Activated CD8-positive, alpha-beta T cell treated with anti-CD3 and anti-CD28 coated beads, Interleukin-2, amount 10 ng/mL, durations not matched to agents 7 days and 5 days (primary cell): ENCODE measurements at regions not wholly inside any gene's neighbourhood (a gene's known extent, or its start where the extent isn't known, plus 50 kb on each side); places are given as distances from the start of the nearest gene placed in this dataset.
"Not testable (repeated sequence)": the region's sequence is repeated elsewhere in the genome, so short reads cannot be mapped to it uniquely, and the experiment has no call there.

Experiments used
- ATAC-seq: fragments of 150-1000 bp; cut with Tn5 transposase; one replicate; pipeline ENCODE4 v1.10.0; 2021; ENCODE audit warnings: moderate library complexity
- CTCF ChIA-PET: fragments of 350-600 bp; sonication (Branson Sonifier 250); formaldehyde crosslinking; loops from one replicate; lab custom pipeline; 2021; ENCODE audit warnings: antibody characterized with exemption; lab: Charles Lee
- POLR2A ChIA-PET: fragments of 350-600 bp; sonication (Branson Sonifier 250); formaldehyde crosslinking; loops from one replicate; lab custom pipeline; 2021; ENCODE audit warnings: antibody characterized with exemption; lab: Charles Lee
- DNase-seq: peaks from one replicate; pipeline ENCODE4 v3.0.0-alpha.2; 2020
- H3K27ac Mint-ChIP-seq: one replicate; pipeline ENCODE4 v1.8.0; 2021; ENCODE audit warnings: mild to moderate bottlenecking, mixed read lengths
- H3K27me3 Mint-ChIP-seq: one replicate; pipeline ENCODE4 v1.8.0; 2021; ENCODE audit warnings: low read depth, mixed read lengths
- H3K36me3 Mint-ChIP-seq: one replicate; pipeline ENCODE4 v1.8.0; 2021; ENCODE audit warnings: low read depth, mixed read lengths
- H3K4me1 Mint-ChIP-seq: one replicate; pipeline ENCODE4 v1.8.0; 2021; ENCODE audit warnings: low read depth, mixed read lengths
- H3K4me3 Mint-ChIP-seq: one replicate; pipeline ENCODE4 v1.8.0; 2021; ENCODE audit warnings: mild to moderate bottlenecking, mixed read lengths
- H3K9me3 Mint-ChIP-seq: one replicate; pipeline ENCODE4 v1.8.0; 2022; ENCODE audit warnings: mixed read lengths; ENCODE audit not compliant: insufficient read depth

DNA sequence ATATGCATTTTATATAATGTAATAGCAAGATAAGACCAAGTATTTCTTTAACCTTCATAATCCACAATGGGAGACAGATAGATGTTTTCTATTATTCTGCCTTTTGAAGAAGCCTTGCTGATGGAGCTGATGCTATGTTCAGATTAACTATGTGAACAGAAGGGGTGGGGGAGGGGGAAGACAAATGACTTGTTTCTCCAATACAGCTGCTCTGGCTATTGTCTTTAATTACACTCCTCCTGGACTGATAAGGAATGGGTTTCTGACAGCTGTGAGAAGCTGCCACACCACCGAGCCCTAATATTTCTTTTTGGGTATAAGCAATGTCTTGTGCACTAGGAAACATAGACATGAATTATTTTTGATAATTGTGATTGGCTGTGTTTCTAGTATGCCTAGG, 62.0 kb downstream of the CAVIN4 start:
- no peak overlapping the region for H3K4me3 Mint-ChIP-seq
- POLR2A ChIA-PET = no interaction called here
- no peaks in the 10 kb centered on the region for H3K4me1 Mint-ChIP-seq
- H3K36me3 Mint-ChIP-seq = no peaks in the 10 kb centered on the region
- H3K9me3 Mint-ChIP-seq = no peaks in the 10 kb centered on the region
- no peak for DNase-seq
- no peak overlapping the region for H3K27ac Mint-ChIP-seq
- peaks cover 4% of the 10 kb centered on the region for H3K27me3 Mint-ChIP-seq
- ATAC-seq = no peak
- CTCF ChIA-PET = interaction anchor here (0.6 kb wide), 1 partner anchor 10 kb away, joined by 3 read pairs; no protein-coding TSS in a partner anchor

DNA sequence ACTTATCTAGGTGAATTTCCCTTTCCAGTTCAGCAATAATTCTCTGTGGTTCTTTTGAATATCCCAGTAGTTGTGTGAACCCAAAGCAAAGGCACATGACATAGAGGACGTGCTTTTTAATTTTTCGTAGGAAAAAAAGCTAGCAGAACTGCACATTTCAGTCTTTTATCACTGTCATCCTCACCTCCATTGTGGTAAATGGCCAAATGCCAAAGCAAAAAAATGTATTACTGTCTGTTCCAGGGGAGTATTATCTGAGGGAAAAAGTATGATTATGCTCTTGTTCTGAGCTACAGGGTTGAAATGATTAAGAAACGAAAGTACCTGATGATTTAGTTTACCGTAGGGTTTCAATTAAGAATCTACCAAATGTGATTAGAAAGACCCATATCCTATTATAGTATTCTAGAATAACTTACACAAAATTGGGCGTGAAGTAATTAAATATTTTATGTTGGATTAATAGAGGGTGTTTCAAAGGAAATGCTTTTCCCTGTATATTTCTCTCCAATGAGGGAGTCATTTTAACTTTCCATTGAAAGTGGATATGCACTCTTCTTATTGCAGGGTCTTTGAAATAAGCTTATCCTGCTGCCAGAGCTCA, 62.7 kb downstream of the CAVIN4 start:
- ChIA-PET CTCF (interaction anchor here (0.6 kb wide), 1 partner anchor 9 kb away, joined by 3 read pairs; no protein-coding TSS in a partner anchor), POLR2A (no interaction called here)
- Mint-ChIP-seq H3K36me3 (no peaks in the 10 kb centered on the region), H3K4me3 (no peak overlapping the region), H3K27me3 (peaks cover 4% of the 10 kb centered on the region), H3K4me1 (no peaks in the 10 kb centered on the region), H3K27ac (no peak overlapping the region), H3K9me3 (no peaks in the 10 kb centered on the region)
- no peak for DNase-seq
- no peak for ATAC-seq

DNA sequence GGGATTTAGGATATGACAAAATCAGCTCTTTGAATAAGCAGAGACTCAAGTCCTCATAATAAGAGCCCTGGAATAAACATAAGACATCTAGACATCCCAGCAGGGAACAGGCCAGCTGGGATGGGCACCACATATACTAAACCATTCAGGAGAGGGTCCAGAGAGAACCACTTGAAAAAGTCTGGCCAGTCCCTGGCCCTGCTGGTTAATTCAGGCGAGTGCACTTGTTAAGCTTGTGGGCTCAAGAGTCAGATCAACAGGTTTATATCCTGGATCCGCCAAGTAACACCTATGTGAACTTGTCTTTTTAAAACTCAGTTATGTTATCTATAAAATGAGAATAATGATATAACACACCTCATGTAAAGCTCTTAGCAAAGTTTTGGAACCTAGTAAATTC, 63.3 kb downstream of the CAVIN4 start:
- no peaks in the 10 kb centered on the region for H3K9me3 Mint-ChIP-seq
- H3K27ac Mint-ChIP-seq = no peak overlapping the region
- H3K4me3 Mint-ChIP-seq = no peak overlapping the region
- DNase-seq (no peak), ATAC-seq (no peak)
- ChIA-PET POLR2A (no interaction called here), CTCF (no interaction called here)
- no peaks in the 10 kb centered on the region for H3K36me3 Mint-ChIP-seq
- H3K4me1 Mint-ChIP-seq = no peaks in the 10 kb centered on the region
- peaks cover 4% of the 10 kb centered on the region for H3K27me3 Mint-ChIP-seq

DNA sequence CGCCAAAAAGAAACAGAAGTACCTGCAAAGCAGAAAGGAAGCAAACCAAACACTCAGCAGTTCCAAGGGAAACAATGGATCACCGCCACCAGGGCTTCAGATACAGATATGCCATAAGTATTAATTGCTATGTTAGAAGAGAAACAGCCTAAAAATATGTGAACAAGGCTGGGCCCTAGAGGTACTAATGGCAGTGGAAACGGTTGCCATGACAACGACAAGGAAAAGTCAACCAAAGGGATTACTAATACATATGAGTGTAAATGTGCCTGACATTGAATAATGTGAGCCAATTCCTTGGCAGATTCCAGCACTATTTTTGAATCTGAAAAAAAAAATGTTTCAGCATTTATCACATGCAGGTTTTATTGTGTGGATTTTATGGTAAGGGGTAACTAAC, 75.0 kb downstream of the CAVIN4 start:
- POLR2A ChIA-PET = no interaction called here
- no peaks in the 10 kb centered on the region for H3K27me3 Mint-ChIP-seq
- no peak overlapping the region for H3K4me3 Mint-ChIP-seq
- no peaks in the 10 kb centered on the region for H3K36me3 Mint-ChIP-seq
- no peaks in the 10 kb centered on the region for H3K4me1 Mint-ChIP-seq
- peaks cover 4% of the 10 kb centered on the region for H3K9me3 Mint-ChIP-seq
- H3K27ac Mint-ChIP-seq = no peak overlapping the region
- ATAC-seq = no peak
- no peak for DNase-seq
- CTCF ChIA-PET = no interaction called here

DNA sequence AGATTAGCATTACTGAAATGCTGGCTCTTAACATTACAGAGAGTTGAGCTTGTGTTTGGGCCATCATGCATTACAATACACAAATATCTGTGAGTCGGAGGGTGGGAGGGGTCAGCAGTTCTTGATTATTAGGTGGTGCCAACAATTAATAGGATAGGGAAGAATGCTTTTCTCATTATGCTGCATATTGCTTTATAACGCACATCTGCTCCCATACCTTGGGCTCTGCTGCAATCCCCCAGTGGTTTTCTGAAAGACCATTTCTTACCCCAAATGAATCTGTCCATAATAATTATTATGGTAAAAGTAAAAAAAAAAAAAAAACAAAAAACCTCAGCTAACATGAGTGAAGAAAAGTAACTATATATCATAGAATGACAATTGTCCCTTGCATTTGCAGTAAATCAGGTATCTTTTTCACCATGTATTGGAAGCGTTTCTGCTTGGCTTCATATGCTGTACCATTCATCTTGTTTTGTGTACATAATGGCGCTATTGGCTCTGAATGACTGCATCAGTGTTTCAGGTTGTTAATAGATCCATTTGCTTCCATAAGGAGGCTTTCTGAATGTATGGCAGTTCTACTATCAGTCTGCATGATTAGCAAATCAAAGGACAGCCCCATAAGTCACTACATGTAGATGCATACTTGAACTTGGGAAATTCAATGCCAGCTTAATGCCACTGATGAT, 75.9 kb downstream of the CAVIN4 start:
- no peak overlapping the region for H3K4me3 Mint-ChIP-seq
- no peak for ATAC-seq
- no peaks in the 10 kb centered on the region for H3K36me3 Mint-ChIP-seq
- POLR2A ChIA-PET = no interaction called here
- no peak overlapping the region for H3K27ac Mint-ChIP-seq
- H3K4me1 Mint-ChIP-seq = no peaks in the 10 kb centered on the region
- DNase-seq = no peak
- H3K9me3 Mint-ChIP-seq = peaks cover 4% of the 10 kb centered on the region
- H3K27me3 Mint-ChIP-seq = no peaks in the 10 kb centered on the region
- CTCF ChIA-PET = no interaction called here

DNA sequence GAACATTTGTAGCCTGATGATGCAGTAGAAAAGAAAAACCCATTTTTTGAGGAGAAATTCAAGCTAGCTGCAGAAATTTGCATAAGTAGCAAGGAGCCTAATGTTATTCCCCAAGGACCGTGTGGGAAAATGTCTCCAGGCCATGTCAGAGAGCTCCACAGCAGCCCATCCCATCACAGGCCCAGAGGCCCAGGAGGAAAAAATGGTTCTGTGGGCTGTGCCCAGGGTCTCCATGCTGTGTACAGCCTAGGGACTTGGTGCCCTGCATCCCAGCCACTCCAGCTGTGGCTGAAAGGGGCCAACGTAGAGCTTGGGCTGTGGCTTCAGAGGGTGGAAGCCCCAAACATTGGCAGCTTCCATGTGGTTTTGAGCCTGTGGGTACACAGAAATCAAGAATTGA, 79.0 kb downstream of the CAVIN4 start:
- H3K4me3 Mint-ChIP-seq, DNase-seq, H3K36me3 Mint-ChIP-seq, H3K27me3 Mint-ChIP-seq, ATAC-seq, H3K27ac Mint-ChIP-seq, CTCF ChIA-PET, POLR2A ChIA-PET, H3K9me3 Mint-ChIP-seq, H3K4me1 Mint-ChIP-seq: not testable (repeated sequence)

DNA sequence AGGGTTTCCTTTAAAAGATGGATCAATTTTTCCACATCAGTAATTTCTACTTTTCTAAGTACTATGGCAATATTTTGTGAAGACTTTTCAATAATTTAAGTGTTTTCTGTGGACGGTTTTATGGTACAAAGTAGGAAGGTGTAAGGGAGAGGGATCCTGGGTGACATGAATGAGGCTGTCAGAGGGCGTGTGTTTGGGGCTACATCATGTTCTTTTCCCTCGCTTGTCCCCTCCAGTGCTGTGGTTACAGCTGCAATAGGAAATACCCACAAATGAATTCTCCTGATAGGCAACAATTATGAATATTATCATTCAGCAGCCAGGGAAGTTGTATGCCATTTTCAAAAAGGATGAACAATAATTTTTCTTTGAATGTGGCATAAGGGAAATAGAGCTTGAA, 83.8 kb downstream of the CAVIN4 start:
- DNase-seq = no peak
- H3K4me1 Mint-ChIP-seq = no peaks in the 10 kb centered on the region
- H3K9me3 Mint-ChIP-seq = no peaks in the 10 kb centered on the region
- H3K4me3 Mint-ChIP-seq = no peak overlapping the region
- no peaks in the 10 kb centered on the region for H3K27me3 Mint-ChIP-seq
- H3K36me3 Mint-ChIP-seq = no peaks in the 10 kb centered on the region
- POLR2A ChIA-PET = no interaction called here
- CTCF ChIA-PET = no interaction called here
- H3K27ac Mint-ChIP-seq = no peak overlapping the region
- ATAC-seq = no peak

DNA sequence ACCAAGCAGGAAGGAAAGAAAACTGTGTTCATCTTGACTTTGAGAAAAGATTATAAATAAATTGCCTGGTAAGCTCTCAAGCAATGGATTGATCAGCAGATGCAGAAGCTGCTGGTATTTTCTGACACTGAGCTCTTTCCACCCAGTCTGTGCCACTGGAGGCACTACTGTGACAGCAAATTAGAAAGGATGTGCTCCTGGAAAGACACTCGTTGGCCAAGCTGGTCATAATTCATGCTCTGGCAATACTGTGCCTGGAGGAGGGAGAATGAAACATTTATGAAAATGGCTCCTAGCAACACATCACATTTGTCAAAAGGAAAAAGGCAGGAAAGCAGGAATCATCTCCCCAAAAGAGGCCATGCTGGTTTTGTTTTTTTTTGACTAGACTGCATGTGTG, 84.2 kb downstream of the CAVIN4 start:
- no peaks in the 10 kb centered on the region for H3K4me1 Mint-ChIP-seq
- H3K36me3 Mint-ChIP-seq = no peaks in the 10 kb centered on the region
- H3K27me3 Mint-ChIP-seq = no peaks in the 10 kb centered on the region
- ATAC-seq = no peak
- H3K9me3 Mint-ChIP-seq = no peaks in the 10 kb centered on the region
- ChIA-PET POLR2A (no interaction called here), CTCF (no interaction called here)
- no peak overlapping the region for H3K4me3 Mint-ChIP-seq
- no peak overlapping the region for H3K27ac Mint-ChIP-seq
- DNase-seq = no peak

DNA sequence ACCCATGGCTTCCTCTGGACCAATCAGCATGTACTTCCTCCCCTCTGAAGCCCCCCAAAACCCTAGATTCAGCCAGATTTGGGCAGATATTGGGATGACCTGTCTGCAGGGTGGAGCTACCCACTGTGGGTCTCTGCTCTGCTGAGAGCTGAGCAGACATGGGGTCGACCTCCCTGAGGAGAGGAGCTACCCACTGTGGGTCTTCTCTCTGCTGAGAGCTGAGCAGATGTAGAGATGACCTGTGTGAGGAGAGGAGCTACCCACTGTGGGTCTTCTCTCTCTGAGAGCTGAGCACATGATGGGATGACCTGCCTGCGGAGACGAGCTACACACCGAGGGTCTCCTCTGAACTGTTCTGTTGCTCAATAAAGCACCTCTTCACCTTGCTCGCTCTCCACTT, 89.6 kb downstream of the CAVIN4 start:
- no peaks in the 10 kb centered on the region for H3K36me3 Mint-ChIP-seq
- no peak overlapping the region for H3K4me3 Mint-ChIP-seq
- peaks cover 6% of the 10 kb centered on the region for H3K27me3 Mint-ChIP-seq
- ATAC-seq = no peak
- CTCF ChIA-PET = no interaction called here
- POLR2A ChIA-PET = no interaction called here
- H3K9me3 Mint-ChIP-seq = no peaks in the 10 kb centered on the region
- no peak overlapping the region for H3K27ac Mint-ChIP-seq
- DNase-seq = no peak
- H3K4me1 Mint-ChIP-seq = no peaks in the 10 kb centered on the region

DNA sequence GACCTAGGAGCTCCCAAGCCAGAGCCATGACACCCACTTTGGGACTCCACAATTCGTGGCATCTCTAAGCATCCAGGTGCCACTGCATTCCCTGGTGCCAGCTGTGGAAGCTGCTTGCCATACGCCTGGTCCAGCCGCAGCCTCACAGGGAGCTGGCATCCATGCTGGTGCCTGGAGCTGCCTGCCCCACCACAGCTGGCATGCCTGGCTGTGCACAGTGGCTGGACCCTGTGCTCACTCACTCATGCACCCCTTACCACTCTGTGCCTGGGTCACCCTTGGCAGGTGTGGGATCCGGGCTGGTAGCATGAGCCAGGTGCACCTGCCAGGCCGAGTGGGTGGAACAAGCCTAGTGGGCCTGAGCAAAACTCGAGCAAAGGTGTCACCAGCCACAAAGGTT, 90.1 kb downstream of the CAVIN4 start:
- CTCF ChIA-PET = no interaction called here
- H3K27ac Mint-ChIP-seq = no peak overlapping the region
- H3K36me3 Mint-ChIP-seq = no peaks in the 10 kb centered on the region
- no peak overlapping the region for H3K4me3 Mint-ChIP-seq
- peaks cover 9% of the 10 kb centered on the region for H3K27me3 Mint-ChIP-seq
- H3K4me1 Mint-ChIP-seq = no peaks in the 10 kb centered on the region
- DNase-seq = no peak
- ATAC-seq = no peak
- POLR2A ChIA-PET = no interaction called here
- H3K9me3 Mint-ChIP-seq = no peaks in the 10 kb centered on the region

DNA sequence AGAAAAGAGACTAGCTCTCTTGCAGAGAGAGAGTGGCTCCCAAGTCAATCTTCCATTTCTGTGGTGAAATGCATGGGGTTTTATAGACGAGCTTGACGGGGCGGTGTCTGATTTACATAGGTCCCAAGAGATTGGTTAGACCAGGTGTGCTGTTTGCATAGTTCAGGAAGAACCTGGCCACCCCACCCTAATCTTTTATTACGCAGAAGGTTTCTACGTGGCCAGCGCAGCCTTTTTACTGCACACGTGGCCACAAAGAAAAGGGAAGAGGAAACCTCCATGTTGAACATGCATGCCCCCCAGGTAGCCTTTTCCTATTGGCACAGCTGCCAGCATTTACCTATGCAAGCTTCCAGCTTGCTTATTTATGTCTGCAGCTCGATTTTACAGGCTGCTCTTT, 92.1 kb downstream of the CAVIN4 start:
- H3K27ac Mint-ChIP-seq = no peak overlapping the region
- H3K9me3 Mint-ChIP-seq = no peaks in the 10 kb centered on the region
- H3K27me3 Mint-ChIP-seq = peaks cover 13% of the 10 kb centered on the region

DNA sequence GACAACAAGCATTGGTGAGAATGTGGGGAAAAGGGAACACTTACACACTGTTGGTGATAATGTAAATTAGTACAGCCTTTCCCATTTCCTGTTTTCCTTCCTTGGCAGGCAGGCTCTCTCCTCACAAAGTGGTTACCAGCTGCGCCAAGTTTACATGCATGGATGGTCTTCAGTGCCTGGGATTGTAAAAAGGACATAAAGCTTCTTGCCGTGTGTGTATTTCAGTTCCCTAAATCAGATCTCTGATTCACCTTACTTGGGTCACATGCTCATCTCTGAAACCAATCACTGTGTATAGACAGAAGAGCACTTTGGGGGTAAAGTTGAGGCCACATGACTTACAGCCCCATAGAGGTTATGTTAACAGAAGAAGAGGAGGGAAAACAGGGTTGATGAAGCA, 92.8 kb downstream of the CAVIN4 start:
- Mint-ChIP-seq H3K4me3 (no peak overlapping the region), H3K27me3 (peaks cover 13% of the 10 kb centered on the region), H3K27ac (no peak overlapping the region), H3K4me1 (no peaks in the 10 kb centered on the region), H3K36me3 (no peaks in the 10 kb centered on the region), H3K9me3 (no peaks in the 10 kb centered on the region)
- ChIA-PET CTCF (no interaction called here), POLR2A (no interaction called here)
- ATAC-seq = no peak
- no peak for DNase-seq

More for the DNA sequence above, 92.1 kb downstream of the CAVIN4 start:
- no peak for ATAC-seq
- Mint-ChIP-seq H3K4me1 (no peaks in the 10 kb centered on the region), H3K4me3 (no peak overlapping the region), H3K36me3 (no peaks in the 10 kb centered on the region)
- DNase-seq = no peak
- CTCF ChIA-PET = no interaction called here
- POLR2A ChIA-PET = no interaction called here

DNA sequence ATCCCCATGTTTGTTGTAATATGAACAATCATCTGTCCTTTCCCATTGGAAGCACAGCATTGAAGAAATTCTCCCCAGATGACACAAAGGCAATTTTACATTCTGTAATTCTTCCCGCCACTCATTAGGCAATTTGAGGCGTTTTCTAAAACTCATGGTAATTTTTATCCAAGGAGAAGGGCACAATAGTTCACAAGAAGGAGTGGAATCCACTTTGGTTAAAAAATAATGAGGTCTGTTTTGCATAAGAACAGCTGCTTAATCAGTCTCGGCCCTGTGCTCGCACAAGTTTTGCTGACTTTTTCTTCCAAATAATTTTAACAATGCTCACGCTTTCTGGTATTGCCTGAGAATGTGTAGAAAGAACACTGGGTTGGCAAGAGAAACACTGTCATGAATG, 94.0 kb downstream of the CAVIN4 start:
- H3K9me3 Mint-ChIP-seq = no peaks in the 10 kb centered on the region
- no peak overlapping the region for H3K27ac Mint-ChIP-seq
- H3K4me3 Mint-ChIP-seq = no peak overlapping the region
- ATAC-seq (no peak), DNase-seq (no peak)
- ChIA-PET POLR2A (no interaction called here), CTCF (no interaction called here)
- H3K4me1 Mint-ChIP-seq = no peaks in the 10 kb centered on the region
- peaks cover 15% of the 10 kb centered on the region for H3K27me3 Mint-ChIP-seq
- H3K36me3 Mint-ChIP-seq = no peaks in the 10 kb centered on the region
